ENCODE measurements at regions not wholly inside any gene's neighbourhood (a gene's known extent, or its start where the extent isn't known, plus 50 kb on each side); places are given as distances from the start of the nearest gene placed in this dataset.

DNA sequence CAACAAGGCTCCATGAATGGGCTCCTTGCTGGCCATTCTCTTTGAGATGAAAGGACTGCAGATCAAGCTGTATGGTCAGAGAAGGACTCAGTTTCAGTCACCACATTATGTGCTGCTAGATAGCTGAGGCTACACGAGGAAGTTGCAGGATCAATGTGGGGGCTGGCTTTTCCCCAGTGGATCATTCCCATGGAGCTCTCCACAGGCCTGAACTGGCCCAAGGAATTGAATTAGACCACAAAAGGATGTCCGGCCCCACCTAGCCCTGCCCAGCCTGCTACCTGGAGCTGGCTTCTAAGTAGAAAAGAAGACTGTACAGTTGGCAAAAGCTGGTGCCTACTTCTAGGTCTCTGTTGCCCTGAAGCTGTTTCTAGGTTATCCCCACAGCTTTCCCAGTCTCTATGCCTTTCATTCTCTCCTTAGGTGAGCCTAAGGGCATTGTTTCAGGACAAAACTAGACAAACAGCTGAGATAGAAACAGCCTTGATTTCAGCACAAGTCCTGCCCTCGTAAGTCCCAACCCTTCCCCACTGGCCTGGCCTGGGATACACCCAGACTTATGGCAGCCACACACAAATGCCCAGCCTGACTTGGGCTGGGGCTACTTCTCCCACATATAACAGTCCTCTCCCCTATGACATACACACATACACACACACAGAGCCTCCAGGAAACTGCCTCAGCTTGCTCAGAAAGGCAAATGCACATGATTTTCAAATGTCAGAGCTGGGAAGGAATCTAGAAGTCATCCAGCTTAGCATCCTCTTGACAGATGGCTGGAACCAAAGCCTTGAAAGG is 129.1 kb upstream of the NCAM1 start:
- no peak for DNase-seq

DNA sequence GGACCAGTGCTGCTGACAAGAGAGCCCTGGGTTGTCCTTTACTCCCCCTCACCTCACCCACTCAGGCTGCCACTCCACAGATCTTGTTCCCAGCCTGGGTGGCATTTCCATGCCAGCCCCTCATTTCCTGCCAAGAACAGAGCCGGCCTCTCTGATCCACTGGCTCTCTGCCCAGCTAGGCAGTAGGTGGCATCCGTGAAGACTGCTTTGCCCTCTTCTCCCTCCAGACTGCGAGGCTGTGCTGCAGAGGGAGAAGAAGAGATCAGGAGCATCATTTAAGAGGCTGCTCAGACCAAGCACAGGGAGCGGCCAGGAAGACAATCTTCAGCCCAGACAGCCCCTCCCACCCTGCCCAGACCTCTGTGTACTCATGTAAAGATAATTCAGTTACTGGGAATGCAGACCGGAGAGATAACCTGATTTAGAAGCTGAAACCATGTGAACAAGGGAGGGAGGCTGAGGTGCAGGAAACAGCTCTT is 126.9 kb upstream of the NCAM1 start:
- DNase-seq: no peak

DNA sequence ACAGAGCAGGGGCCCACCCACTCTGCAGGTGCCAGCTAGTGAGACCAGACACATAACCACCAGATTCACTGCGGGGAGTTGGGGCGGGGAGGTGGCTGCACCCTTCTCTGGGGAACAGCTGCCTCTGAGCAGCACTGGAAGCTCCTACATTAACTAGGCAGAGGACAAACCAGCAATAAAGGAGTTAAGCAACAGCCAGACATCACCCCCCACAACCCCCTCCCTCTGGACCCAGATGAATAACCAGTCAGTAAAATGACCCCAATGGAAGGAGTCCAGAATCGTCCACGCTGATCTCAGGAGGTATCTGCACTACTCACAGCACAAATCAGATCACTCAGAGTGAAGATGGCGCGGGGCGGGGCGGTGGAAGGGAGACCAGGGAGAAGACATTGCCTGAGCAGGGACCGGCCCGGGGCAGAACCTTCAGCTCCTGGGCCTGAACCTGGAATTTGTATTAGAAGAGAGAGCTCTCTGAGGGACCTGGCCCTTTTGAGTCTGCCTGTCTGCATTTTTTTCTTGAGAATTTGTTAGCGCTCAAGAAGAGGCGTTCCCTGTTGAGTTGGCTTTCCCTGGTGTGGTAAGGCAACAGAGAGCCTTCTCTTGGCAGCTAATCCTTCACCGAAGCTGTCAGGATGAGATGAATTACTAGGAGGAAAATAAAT is 125.5 kb upstream of the NCAM1 start:
- no peak for DNase-seq

DNA sequence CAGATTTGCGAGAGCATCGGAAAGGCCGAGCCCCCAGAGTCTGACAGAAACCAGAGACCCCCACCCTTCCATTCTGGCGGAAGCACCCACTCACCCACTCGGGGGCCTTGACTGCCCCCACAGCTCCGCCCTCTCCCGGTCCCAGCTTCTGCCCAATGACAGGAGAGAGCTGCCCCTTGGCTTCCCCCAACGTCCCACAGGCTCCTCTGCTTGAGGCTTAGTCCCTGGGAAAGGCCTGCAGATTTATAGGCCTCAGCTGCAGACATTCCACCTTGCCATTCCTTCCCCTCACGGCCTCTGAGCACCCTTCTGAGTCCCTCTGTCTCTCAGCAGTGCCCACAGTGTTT is 125.0 kb upstream of the NCAM1 start:
- DNase-seq: no peak

DNA sequence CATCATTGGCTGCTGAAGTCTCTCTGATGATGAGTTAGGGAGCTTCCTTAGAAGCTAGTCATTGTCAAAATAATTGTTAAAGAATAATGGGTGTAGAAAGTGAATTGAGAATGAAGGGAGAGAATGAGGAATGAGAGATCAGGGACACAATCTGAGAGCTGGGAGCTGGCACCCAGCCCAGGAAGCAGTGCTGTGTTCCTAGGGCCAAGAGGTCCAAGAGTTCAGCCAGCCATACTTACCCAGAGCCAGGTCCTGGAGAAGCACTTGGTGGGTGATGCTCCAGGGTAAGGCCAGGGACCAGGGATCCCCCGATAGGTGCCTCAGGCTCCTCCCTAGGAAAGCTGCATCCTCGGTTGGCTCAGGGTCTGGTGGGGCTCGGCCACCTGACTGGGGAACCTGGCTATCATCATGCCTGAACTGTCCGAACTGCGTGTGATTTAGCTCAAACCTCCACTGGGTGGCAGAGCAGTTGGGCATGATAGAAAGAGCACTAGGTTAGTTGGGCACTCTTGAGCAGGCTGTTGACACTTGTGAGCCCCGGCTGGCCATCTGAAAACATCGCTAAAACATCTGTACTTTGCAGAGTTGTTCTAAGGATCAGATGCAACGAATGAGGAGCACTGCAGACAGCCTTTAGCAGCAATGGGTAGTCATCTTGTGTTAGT is 123.9 kb upstream of the NCAM1 start:
- no peak for DNase-seq

DNA sequence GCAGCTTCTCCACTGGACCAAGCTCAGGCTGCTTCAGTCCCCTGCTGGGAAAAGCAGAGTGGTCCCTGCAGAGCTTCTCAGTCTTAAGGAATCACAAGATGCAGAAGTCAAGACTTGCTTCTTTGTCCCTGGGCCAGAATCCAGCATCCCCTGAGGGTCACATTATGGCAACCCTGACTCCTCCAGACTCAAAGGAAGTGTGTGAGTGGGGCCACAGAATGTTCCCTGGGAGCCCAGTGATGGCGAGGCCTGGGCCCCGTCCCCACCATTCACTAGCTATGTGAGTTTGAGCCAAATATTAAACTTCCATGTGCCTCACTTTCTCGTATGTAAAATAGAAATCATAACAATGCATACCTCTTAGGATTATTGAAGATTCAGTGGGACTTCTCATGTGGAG is 122.2 kb upstream of the NCAM1 start:
- no peak for DNase-seq

DNA sequence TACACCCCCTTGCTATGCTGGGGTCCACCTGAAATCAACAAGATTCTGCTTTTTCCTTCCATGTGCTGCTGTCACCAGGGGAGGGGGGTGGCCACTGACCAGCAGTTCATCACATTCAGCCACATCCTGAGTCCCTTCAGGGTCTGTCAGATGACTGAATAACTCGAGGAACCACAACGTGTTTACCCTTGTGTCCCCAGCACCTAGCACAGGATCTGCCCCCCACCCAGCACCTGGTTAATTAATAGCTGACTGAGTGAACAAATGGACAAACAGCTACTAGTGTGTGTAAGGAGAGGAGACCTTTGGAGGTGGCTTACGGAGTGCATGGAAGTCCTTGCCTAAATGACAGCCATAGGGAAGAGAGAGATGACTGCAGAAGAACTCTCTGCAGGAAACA is 119.5 kb upstream of the NCAM1 start:
- no peak for DNase-seq

DNA sequence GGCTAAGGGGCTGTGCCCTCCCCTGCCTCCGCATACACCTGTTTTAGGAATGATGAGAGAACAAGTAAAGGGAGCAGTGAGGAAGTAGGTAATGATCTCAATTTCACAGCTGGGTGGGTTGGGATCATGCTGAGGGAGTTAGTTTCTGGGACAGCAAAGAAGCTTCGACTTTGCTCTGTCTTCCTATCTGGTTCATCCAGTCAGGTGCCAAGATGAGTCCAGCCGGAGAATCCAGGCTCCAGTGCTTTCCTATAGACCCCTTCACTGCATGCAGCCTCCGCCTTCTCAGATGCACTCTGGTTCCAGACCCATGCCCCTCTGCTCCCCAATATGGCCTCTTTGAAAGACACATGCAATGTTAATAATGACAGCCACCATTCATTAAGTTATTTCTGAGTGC is 119.1 kb upstream of the NCAM1 start:
- no peak for DNase-seq

DNA sequence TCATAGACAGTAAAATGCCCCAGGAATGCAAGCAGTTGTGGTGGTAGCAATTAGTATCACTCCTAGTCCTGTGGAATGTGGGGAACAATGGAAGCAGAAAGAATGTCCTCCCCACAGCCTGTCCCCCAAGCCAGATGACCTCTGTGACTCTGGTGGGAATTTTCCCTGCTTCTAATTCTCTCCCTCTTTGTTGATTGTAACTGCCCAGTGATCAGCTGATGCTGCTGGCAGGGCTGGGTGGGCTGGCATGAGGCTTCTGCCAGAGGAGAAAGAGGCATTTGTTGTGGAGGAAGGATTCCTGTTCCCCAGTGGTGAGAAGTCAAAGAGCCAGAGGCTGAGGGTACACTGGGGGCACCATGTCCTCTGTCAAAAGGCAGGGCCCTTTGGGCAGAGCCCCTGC is 116.7 kb upstream of the NCAM1 start:
- DNase-seq: no peak

DNA sequence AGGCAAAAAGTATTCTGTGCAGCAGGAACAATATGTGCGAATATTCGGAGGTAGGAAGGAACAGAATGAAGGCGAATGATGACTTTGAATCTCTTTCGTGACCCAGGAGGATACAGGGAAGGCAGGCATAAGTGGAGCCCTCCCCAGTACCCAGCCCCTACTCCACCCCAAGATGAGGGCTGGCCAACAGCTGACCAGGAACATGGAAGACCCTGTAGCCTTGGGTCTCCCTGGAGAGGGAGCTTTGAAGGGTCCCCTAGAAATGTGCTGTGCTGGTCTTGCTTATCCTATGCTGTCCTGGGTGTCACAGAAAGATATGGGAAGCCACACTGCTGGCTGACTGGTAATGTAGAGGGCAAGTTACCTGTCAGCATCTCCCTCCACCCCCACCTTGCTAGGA is 113.7 kb upstream of the NCAM1 start:
- DNase-seq: no peak

DNA sequence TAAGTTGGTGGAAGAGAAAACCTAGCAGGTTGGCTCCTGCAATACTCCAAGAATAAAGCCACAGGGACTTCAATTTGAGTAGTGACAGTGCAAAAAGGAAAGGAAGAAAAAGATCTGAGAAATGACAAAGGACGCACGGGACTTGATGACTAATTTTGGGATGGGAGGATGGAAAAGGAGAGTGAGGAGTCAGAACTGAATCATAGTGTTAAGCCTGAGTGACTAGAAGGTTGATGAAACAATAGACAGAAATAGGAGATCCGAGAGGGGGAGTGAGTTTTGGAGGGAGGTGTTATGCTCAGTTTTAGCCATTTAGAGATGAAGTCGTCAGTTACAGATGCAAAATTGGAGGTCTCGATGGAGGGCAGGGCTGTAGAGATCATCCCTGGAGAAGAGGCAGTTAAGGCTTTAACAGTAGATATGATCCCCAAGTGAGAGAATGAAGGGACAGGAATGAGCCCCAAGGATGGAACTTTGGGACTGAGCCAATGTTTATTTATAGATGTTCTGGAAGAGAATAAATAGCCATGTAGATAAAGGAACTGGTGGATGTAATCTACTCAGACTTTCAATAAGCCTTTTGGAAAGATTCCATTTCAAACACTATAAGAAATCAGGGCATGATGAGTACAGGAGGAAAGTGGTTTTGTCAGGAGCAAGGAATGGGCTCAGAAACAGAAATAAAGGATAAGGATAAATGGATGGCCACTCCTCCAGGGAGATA is 108.9 kb upstream of the NCAM1 start:
- DNase-seq: peak; percentile 59

DNA sequence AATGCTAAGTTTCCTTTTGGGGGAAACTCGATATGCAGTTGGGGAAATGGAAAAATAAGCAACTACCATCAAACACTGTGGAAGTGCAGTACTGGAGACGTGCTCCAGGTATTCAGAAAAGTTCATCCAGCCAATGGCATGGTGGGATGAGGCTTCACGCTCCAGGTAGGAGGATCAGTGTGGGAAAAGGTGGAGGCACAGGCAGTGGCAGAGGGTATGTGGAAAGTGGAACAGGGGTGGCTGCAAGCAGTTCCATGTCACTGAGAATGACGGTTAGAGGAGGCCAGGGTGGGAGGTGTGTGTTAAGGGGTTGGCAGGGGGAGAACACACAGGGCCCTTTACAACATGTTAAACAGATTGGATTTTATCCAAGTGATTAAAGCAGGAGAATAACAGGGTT is 105.1 kb upstream of the NCAM1 start:
- DNase-seq: no peak

DNA sequence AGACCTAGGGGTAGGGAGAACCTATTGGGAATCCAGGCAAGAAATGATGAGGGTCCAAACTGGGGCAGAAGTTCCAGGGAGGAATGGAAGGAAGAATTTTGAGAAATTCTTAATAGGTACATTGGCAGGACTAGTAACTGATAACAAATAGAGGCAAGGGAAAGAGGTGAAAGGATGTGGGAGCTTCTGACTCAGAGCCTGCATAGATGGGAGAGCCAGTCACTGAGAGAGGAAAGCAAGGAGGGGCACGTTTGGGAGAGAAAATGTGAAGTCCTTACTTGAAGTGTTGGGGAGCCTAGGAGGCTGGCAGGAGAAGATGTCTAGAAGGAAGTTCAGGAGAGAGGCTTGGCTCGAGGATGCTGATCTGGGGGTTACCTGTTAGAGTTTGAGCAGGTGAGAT is 104.6 kb upstream of the NCAM1 start:
- no peak for DNase-seq

DNA sequence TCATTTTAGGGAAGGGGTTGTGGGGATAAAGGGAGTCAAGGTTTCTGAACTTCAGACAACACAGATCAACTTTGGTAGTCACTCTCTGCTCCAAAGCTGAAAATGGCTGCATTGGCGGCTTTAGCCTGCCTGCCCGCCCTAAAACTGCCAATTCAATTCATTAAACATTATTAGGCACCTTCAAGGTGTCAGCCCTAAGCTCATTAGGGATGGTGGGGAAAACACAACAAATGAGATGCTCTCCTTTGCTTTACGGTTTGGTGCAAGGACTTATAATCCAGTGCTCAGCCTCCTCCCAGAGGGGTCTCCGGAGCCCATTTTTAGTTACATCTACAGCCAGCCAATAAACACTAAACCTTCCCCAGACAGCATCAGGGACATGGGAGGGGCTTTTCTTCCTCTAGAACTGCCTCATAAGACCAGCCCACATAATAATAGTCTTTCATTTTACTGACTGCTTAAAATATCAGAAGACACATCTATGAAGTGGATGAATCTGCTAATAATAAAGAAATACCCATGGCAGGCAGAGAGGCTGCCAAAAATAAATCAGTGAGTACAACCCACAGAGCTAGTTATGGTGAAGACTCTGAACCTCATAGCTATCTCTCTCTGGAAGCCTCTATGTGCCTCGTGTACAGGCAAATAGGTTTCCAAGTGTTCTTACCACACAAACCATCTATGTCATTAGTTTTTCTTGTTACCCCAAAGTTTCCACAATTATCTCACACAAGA is 102.8 kb upstream of the NCAM1 start:
- no peak for DNase-seq

DNA sequence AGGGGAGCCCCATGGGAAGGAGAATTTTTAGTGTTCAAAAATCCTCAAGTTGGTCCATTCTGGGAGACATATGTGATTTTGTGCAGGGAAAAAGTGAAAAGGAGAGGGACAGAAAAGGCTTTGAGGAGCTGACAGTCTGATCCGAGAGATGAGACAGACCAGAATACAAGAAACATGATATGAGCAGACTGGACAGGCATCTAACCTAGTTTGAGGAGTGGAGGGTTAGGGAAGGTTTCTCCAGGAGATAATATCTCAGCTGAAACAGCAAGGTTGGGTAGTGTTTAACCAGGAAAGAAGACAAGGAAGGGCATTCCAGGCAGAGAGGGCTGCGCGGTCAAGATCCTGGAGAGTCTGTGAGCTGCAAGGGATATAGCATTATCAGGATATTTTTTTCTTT is 101.4 kb upstream of the NCAM1 start:
- DNase-seq: no peak

DNA sequence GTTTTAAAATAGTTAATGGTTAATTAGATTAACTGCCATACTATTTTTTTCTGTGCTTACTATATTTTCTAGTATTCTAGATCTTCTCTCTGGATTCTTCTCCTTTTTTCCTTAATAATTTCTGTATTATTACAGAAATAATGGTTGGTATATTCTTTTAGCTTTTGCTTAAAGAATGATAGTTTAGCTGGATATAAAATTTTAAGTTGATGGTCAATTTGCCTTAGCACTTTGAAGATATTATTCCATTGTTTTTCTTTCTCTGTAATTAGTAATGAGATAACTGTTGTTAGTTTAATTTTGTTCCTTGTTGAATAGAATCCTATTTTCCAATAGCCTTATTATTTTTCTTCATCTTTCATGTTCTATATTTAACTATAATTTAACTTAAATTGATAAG is 99.9 kb upstream of the NCAM1 start:
- DNase-seq: no peak

DNA sequence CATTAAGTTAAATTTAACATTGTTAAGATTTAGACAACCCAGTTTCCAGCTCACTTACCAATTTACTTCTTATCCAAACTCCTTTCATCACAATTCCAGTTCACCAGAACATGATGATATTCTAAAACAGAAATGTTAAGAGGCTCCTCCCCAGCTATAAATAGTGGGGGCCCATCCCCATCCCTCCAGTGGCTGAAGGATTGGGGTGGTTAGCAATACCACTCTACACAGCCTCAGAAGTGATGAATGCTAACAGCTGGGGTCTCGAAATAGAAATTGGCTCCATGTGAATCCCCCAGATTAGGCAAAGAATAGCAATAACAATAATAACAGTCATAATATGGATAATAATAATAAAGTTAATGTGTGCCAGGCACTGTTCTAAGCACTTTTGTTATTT is 97.9 kb upstream of the NCAM1 start:
- DNase-seq: no peak

DNA sequence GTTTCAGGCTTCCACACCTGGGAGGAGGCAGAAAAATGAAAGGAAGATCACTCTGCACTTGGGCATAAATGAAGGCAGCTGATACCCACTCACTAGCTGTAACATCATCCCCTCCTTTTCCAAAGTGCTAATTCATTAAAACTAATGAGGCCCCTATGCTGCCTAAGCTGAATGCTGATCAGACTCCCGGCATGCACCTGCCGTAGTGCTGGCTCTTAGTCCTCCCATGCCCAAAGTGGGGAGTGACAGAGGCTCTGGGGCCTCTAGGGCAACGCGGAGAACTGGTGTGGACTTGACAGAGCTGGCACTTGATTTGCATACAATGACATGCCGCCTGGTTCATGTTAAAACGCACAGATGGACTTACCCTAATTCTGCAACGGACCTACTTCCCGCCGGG is 96.5 kb upstream of the NCAM1 start:
- DNase-seq: no peak

DNA sequence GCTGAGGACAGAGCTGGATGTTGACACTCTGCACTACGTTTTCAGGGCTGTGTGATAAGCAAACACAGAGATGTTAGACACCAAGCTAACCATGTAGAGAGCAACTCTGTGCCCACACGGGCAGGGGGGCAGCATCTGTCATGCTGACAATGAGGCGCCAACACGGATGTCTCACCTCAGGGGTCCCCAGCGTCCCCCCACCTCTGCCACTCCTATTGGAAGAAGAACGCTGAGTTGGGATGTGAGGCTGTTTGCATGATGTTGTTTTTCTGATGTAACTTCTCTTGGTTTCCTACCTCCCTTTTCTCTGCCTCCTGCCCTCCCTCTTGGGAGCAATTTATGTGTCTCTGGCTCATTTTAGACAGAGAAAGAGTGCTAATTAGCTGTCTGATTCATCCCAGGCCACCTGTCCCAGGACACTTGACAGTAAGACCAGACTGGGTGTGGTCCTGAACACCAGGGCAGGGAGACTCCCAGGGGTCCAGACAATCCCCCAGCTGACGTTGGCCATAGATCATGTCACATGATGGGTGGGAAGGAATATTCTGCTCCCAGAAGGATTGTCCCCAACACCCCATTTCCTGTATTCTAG is 89.2 kb upstream of the NCAM1 start:
- no peak for DNase-seq

DNA sequence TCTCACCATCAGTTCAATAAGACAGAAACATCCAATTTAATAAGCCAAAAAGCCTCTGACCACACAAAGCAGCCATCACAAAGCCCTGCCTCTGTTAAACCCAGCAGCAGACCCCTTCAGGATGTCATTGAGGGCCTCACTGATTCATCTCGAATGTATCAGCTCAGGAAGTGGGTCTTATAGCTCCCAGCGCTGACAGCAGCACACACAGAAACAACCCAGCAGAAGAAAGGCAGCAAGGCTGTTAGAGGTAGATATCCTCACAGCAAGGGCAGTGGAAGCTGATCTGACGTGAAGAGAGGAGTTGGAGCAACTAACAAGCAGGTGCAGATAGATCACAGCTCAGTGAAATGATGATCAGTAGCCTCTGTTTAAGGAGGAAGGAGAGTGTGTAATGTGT is 86.2 kb upstream of the NCAM1 start:
- no peak for DNase-seq

DNA sequence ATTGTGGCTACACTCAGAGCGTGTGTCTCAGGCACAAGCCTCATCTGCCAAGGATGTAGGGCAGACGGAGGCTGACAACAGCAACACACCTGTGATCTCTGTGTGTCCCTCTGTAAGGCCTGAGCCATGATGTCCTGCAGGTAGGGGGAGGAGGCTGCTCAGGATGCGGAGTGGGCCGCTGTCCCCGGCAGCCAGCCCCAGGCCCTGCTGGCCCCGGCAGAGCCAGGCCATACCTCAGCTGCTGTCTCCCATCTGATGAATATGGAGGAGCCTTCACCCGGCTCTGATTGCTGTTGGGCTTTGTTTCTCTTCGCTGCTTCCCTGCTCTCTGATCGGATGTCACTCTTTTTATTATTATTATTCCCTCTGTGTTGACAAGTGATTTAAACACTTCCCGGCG is 83.6 kb upstream of the NCAM1 start:
- no peak for DNase-seq

DNA sequence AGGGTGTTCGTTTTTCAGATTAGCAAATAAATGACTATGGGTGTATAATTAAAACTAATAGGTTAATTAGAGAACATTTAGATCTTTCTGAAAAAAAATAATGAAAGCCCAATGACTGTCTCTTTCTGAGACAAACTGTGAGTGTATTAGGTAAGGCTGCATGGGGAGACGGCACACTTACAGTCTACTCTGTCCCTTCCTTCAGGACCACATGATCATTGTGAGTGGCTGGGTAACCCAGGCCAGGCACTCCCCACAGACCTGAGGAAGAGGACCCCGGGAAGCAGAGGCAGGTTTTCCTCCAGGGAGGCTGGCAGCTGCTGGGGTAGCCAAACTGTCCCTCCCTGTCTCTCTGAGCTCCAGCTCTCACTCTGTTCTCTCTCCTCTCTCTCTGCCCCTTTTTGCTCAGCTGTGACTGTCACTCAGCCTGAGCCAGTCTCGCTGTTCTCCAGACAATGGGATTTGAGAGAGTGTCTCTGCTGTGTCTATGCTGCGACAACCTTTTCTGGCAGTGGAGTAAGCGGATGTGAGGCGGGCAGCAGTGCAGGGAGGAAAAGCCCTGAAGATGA is 83.1 kb upstream of the NCAM1 start:
- no peak for DNase-seq
